HK-2 (cell line): ENCODE measurements at regions not wholly inside any gene's neighbourhood (a gene's known extent, or its start where the extent isn't known, plus 50 kb on each side); places are given as distances from the start of the nearest gene placed in this dataset.

Experiments
- DNase-seq: peaks from one replicate; pipeline ENCODE4 v3.0.0-alpha.2; 2018; ENCODE audit not compliant: unreplicated experiment

- DNase-seq = no peak
Observed at GRCh38 chr2:15765686-15766302, 174.1 kb downstream of the DDX1 start.

DNA sequence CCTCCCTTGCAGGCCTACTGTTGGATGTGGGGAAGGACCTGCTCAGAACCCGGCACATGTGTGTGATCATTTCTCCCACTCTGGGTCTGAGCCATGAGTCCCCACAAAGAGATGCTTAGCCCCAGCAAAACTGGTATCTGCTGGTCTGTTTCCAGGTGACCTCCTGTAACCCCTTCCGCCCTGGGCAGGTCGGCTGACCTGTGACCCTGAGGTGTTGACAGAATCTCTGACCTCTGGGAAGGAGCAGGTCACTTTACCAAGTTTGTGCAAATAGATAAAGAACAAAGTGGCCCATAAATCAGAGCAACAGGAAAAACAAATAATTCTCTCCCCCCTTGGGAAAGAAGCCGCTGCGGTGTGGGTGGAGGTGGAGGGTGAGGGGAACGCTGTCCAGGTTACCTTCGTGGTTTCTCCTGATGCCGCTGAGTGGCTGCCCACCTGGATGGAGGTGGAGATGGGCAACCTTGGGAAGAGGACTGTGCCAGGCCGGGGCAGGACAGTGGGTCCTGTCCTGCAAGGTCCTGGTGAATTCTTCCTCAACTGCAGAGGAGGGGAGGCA is 174.0 kb upstream of the MYCN start:
- DNase-seq = no peak

GRCh38 chr2:15766911-15767597 is 173.3 kb upstream of the MYCN start:
- no peak for DNase-seq

GRCh38 chr2:15767679-15768078 is 172.7 kb upstream of the MYCN start:
- DNase-seq = no peak

- no peak for DNase-seq
Observed at GRCh38 chr2:15768142-15768541, 172.2 kb upstream of the MYCN start.

GRCh38 chr2:15768615-15769014 is 171.7 kb upstream of the MYCN start:
- no peak for DNase-seq

- no peak for DNase-seq
Observed at GRCh38 chr2:15769235-15769634, 171.1 kb upstream of the MYCN start.

DNA sequence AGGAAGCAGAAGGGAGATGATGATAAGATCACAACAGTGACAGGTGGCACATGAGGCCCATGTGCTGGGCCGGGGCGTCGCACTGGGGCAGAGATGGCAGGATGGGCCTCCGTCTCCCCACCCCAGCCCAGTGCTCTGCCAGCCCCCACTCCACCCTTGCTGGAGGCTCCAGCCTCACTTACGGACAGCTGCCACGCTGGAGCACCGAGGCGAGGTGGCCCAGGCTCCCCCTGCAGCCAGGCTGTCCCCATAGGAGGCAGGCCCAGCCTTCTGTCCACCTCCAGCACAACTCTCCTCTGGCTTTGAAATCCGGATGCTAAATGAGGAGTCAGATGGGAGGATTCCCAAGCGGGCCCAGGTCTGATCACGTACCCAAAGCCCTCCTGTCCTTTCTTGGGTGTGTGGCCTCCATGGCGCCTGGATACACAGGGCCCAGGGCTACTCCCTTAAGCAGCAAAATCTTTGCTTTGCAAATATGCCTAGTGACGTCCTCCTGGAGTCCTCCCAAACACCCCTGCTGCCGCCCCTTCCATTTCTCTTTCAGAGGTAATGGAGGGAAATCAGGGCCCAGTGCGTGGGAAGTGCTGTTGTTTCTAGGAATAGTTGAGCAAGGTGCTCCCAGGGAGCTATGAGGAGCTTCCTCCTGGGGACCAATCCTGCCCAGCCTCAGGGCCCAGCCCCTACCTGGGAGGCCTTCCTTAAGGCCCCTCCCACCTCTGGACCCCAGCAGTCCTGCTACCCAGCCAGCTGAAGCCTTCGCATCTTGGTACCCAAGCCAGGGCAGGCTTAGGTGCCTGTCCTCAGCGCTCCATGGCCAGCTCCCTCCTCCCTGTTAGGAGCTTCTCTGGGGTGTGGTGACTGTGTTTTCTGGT is 170.4 kb upstream of the MYCN start:
- DNase-seq = no peak

DNA sequence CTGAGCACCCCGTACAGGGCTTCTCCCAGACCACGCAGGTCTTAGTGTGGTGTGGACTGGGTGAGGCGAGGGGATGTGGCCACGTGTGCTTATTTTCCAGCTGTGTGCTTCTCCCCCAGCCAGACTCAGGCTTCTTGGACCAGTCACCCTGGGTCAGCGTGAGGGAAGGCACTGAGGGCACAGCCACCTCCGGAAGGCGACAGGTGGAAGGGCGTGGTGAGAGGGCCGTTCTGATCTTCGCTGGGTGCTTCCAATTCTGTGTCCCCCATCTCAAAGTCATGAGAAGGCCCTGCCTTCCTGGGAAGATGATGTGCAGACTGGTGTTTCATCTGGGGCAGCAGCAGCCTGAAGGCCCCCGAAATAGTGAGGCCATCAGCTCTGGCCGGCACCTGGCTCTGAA is 169.7 kb upstream of the MYCN start:
- no peak for DNase-seq

GRCh38 chr2:15771124-15771523 is 169.2 kb upstream of the MYCN start:
- no peak for DNase-seq

DNA sequence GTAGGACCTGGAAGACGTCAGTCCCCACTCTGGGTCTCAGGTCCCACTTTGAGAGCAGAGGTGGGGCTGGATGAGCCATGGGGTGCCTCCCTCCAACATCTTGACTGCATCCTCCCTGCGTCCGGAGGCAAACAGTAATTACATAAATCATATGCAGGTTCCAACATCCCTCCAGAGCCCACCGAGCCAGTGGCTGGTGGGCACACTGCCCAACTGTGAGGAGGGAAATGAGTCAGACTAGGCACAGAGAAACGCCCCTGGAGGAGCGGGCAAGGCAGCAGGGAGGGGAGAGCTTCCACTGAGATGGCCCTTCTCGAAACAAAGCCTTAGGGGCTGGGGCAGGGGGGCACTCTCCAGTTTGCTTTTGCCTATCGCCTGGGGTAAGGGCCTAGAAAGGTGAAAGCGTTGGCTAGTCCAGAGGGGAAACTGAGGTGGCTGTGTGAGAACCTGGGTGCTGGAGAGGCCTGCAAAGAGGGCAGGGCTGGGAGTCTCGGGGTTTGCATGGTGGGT is 168.2 kb upstream of the MYCN start:
- no peak for DNase-seq

DNA sequence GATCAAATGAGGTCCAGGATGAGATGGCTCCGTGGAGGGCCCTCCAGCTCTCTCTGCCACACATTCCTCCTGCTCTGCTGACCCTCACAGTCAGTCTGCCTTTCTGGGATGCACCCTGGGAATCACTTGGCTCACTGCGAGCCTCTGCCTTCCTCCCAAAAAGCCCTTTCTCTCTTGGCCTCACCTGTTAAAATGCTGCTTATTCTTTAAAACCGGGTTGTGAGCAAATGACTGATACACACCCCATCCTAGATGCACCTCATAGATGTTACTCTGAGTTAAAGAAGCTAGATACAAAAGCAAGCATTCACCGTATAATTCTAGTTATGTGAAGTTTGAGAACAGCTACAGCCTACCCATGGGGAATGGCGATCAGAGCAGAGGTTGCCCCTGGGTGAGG is 167.7 kb upstream of the MYCN start:
- DNase-seq = no peak

GRCh38 chr2:15773204-15773603 is 167.1 kb upstream of the MYCN start:
- no peak for DNase-seq

GRCh38 chr2:15773846-15774245 is 166.5 kb upstream of the MYCN start:
- no peak for DNase-seq

DNA sequence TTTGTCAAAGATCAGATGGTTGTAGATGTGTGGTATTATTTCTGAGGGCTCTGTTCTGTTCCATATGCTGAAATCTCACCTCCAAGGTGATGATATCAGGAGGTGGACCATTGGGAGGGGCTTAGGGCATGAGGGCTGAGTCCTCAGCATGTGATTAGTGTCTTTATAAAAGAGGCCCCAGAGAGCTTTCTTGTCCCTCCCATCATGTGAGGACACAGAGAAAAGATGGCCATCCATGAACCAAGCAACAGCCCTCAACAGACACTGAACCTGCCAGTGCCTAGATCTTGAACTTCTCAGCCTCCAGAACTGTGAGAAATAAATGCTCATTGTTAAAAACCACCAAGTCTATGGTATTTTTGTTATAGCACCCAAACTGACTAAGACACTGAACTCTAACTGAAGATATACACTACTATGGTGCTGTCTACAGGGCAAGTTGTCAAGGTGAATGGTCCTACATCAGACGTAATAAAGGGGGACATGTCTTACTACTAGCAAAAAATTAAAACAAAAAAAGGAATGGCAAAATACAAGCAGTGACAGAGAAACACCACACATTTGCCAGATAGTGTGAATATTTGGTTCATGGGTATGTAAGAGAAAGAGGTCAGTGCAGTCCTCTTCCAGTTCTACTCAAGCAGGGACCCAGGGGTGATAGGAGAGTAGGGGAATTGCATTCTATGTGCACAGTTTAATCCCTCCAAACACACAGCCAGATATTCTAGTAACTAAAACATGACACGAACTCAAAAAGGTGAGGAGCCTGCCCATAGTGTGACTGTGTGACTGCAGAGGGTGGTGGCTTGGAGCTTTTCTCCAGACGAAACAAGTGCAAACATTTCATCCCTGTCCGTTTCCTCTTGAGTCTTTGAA is 164.4 kb upstream of the MYCN start:
- no peak for DNase-seq

- DNase-seq = no peak
Observed at GRCh38 chr2:15776629-15776919, 163.8 kb upstream of the MYCN start.

- DNase-seq = no peak
Observed at GRCh38 chr2:15776992-15777702, 163.2 kb upstream of the MYCN start.

DNA sequence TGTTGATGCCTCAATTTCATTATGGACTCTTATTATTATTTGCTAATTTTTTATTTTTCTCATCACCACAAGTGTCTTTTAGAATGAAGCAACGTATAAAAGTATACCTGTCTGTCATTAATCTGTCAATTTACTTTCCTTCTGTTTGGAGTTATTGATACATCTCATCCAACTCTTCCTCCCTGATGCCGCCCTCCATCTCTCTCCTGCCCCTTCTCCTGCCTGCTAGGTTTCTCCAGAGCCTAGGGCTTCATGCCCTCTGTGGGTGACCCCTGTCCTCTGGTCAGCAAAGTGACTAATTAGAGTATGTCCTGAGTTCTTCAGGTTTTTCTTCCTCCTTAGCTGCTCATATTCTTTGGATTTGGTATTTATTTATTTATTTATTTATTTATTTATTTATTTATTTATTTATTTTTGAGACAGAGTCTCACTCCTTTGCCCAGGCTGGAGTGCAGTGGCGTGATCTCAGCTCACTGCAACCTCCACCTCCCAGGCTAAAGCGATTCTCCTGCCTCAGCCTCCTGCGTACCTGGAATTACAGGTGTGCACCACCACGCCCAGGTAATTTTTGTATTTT is 162.5 kb upstream of the MYCN start:
- DNase-seq = no peak

- no peak for DNase-seq
Observed at GRCh38 chr2:15778529-15779219, 161.7 kb upstream of the MYCN start.
